ENCODE measurements at regions not wholly inside any gene's neighbourhood (a gene's known extent, or its start where the extent isn't known, plus 50 kb on each side); places are given as distances from the start of the nearest gene placed in this dataset.

GRCh38 chr6:140604786-140605185 is 1230.3 kb upstream of the CITED2 start:
- Histone ChIP-seq H3K9me3 (no peaks in the 10 kb centered on the region), H3K4me3 (no peak overlapping the region), H3K27me3 (no peaks in the 10 kb centered on the region), H3K4me1 (no peaks in the 10 kb centered on the region), H3K36me3 (no peaks in the 10 kb centered on the region), H3K27ac (no peak overlapping the region)
- no peak for TF ChIP-seq POLR2A (IDR thresholded peaks at IDR 0.05)
- TF ChIP-seq, protein P1, sequence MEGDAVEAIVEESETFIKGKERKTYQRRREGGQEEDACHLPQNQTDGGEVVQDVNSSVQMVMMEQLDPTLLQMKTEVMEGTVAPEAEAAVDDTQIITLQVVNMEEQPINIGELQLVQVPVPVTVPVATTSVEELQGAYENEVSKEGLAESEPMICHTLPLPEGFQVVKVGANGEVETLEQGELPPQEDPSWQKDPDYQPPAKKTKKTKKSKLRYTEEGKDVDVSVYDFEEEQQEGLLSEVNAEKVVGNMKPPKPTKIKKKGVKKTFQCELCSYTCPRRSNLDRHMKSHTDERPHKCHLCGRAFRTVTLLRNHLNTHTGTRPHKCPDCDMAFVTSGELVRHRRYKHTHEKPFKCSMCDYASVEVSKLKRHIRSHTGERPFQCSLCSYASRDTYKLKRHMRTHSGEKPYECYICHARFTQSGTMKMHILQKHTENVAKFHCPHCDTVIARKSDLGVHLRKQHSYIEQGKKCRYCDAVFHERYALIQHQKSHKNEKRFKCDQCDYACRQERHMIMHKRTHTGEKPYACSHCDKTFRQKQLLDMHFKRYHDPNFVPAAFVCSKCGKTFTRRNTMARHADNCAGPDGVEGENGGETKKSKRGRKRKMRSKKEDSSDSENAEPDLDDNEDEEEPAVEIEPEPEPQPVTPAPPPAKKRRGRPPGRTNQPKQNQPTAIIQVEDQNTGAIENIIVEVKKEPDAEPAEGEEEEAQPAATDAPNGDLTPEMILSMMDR (IDR thresholded peaks at IDR 0.05), result no peak
- no peak for DNase-seq

DNA sequence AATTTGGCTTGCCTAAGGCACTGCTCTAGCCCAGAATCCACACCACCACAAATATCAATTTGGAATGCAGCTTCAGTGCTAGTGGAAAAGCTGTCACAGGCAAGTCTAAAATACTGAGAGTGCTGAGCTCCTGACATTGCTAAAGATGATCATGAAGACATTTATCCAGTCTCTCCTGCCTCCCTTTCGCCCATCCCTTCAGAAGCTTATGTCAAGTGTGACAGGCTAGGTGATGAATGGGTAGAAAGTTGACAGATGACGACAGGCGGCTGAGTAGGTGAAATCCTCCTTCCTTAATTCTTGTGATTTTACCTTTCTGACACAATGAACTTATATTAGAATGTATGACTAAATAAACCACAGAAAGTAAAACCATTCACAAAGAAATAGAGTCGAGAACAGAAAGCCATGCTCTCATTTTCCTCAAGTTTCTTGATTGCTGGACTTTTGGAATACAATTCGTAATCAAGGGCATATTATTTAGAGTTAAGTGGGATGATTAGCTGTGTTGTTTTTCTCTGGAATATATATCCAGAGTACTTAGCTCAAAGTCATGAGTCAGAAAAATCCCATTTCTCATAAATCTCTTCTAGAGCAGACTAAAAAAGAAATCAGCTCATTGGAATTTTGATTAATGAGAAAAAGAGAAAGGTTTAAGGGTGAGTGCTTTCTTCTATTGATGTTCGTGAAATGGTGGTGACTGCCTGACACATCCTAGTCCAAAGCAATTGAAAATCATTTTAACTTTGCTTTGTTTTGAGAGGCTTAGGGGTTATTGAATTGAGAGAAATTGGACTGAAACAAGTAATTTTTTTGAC is 1228.2 kb upstream of the CITED2 start:
- H3K9me3 ChIP-seq, result no peaks in the 10 kb centered on the region
- no peak for DNase-seq
- H3K27me3 ChIP-seq, result no peaks in the 10 kb centered on the region
- H3K27ac ChIP-seq, result no peak overlapping the region
- no peaks in the 10 kb centered on the region for H3K4me1 ChIP-seq
- no peak overlapping the region for H3K4me3 ChIP-seq
- TF ChIP-seq POLR2A (IDR thresholded peaks at IDR 0.05), result no peak
- TF ChIP-seq, protein P1 (IDR thresholded peaks at IDR 0.05), result no peak
- no peaks in the 10 kb centered on the region for H3K36me3 ChIP-seq

DNA sequence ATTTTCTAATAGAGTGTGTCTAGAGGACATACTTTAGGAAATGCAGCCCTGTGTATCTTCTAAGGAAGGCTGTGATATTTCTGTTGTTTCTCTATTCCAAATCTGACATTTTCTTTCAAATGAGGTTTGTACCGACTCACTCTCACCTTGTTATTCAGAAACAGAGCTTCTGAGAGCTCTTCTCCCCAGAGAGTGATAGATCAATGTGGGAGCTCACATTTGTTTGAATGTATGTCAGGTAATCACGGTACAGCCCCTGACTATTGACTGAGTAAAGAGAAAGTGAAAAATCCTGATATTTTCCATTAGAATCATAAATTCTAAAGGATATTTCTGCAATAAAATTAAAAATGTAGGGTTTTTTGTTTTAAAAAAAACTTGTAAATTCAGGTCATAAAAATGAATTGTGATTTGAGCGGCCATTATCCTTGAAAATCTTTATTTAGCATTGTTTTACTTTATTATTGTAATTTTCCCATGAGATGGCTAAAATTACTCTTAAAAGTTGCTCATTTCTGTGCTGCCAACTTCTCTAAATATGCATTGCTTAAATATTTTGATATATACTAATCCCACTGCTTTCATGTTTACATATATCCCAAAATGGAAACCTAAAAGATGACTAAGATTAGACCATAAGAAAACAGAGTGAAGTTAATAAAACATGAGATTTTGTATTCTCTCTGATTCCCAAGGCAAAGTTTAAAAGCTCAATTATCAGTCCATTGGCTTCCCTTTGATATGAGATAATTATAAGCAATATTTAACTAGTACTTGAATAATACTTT is 1226.8 kb upstream of the CITED2 start:
- Histone ChIP-seq H3K27ac (no peak overlapping the region), H3K4me1 (no peaks in the 10 kb centered on the region), H3K4me3 (no peak overlapping the region), H3K36me3 (no peaks in the 10 kb centered on the region), H3K9me3 (no peaks in the 10 kb centered on the region), H3K27me3 (no peaks in the 10 kb centered on the region)
- TF ChIP-seq, protein P1 (IDR thresholded peaks at IDR 0.05), result no peak
- no peak for DNase-seq

GRCh38 chr6:140599916-140600315 is 1225.5 kb upstream of the CITED2 start:
- Histone ChIP-seq H3K9me3 (no peaks in the 10 kb centered on the region), H3K27ac (no peak overlapping the region), H3K27me3 (no peaks in the 10 kb centered on the region), H3K36me3 (no peaks in the 10 kb centered on the region), H3K4me1 (no peaks in the 10 kb centered on the region), H3K4me3 (no peak overlapping the region)
- DNase-seq, result no peak
- TF ChIP-seq, protein P1 (IDR thresholded peaks at IDR 0.05), result no peak
- TF ChIP-seq POLR2A (IDR thresholded peaks at IDR 0.05), result no peak

GRCh38 chr6:140597181-140597580 is 1222.7 kb upstream of the CITED2 start:
- Histone ChIP-seq H3K36me3 (no peaks in the 10 kb centered on the region), H3K4me3 (no peak overlapping the region), H3K9me3 (no peaks in the 10 kb centered on the region), H3K27ac (no peak overlapping the region), H3K4me1 (no peaks in the 10 kb centered on the region), H3K27me3 (no peaks in the 10 kb centered on the region)
- DNase-seq, result no peak
- TF ChIP-seq, protein P1 (IDR thresholded peaks at IDR 0.05), result no peak

All from Peyer's patch (tissue), 4 donors.